ENCODE measurements at regions not wholly inside any gene's neighbourhood (a gene's known extent, or its start where the extent isn't known, plus 50 kb on each side); places are given as distances from the start of the nearest gene placed in this dataset.
A peak's percentile ranks its signal among the peaks of the same experiment; 100 is the strongest.

- no peak for TF ChIP-seq TOX (CRISPR knock-in tag; IDR thresholded peaks at IDR 0.05; ENCODE audit: borderline replicate concordance)
- TF ChIP-seq ZNF70 (CRISPR knock-in tag; IDR thresholded peaks at IDR 0.05): no peak
- no peak for TF ChIP-seq OSR1 (CRISPR knock-in tag; IDR thresholded peaks at IDR 0.05)
- no peak for TF ChIP-seq ISL1 (CRISPR knock-in tag; IDR thresholded peaks at IDR 0.05)
- no peak for TF ChIP-seq PPARA (CRISPR knock-in tag; IDR thresholded peaks at IDR 0.05; ENCODE audit: borderline replicate concordance)
- no peak for TF ChIP-seq ZC3H10 (CRISPR knock-in tag; IDR thresholded peaks at IDR 0.05)
- no peak for TF ChIP-seq ESRRG (CRISPR knock-in tag; IDR thresholded peaks at IDR 0.05)
- TF ChIP-seq, protein P1, sequence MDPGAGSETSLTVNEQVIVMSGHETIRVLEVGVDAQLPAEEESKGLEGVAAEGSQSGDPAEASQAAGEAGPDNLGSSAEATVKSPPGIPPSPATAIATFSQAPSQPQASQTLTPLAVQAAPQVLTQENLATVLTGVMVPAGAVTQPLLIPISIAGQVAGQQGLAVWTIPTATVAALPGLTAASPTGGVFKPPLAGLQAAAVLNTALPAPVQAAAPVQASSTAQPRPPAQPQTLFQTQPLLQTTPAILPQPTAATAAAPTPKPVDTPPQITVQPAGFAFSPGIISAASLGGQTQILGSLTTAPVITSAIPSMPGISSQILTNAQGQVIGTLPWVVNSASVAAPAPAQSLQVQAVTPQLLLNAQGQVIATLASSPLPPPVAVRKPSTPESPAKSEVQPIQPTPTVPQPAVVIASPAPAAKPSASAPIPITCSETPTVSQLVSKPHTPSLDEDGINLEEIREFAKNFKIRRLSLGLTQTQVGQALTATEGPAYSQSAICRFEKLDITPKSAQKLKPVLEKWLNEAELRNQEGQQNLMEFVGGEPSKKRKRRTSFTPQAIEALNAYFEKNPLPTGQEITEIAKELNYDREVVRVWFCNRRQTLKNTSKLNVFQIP (CRISPR knock-in tag; IDR thresholded peaks at IDR 0.05; ENCODE audit: borderline replicate concordance, low read depth): no peak
- TF ChIP-seq CSDC2 (CRISPR knock-in tag; IDR thresholded peaks at IDR 0.05): no peak
- TF ChIP-seq PATZ1 (CRISPR knock-in tag; IDR thresholded peaks at IDR 0.05; ENCODE audit: borderline replicate concordance): no peak
- no peak for TF ChIP-seq ZNF565 (CRISPR knock-in tag; conservative IDR thresholded peaks at IDR 0.05; ENCODE audit: low read depth)
- TF ChIP-seq, protein P2, sequence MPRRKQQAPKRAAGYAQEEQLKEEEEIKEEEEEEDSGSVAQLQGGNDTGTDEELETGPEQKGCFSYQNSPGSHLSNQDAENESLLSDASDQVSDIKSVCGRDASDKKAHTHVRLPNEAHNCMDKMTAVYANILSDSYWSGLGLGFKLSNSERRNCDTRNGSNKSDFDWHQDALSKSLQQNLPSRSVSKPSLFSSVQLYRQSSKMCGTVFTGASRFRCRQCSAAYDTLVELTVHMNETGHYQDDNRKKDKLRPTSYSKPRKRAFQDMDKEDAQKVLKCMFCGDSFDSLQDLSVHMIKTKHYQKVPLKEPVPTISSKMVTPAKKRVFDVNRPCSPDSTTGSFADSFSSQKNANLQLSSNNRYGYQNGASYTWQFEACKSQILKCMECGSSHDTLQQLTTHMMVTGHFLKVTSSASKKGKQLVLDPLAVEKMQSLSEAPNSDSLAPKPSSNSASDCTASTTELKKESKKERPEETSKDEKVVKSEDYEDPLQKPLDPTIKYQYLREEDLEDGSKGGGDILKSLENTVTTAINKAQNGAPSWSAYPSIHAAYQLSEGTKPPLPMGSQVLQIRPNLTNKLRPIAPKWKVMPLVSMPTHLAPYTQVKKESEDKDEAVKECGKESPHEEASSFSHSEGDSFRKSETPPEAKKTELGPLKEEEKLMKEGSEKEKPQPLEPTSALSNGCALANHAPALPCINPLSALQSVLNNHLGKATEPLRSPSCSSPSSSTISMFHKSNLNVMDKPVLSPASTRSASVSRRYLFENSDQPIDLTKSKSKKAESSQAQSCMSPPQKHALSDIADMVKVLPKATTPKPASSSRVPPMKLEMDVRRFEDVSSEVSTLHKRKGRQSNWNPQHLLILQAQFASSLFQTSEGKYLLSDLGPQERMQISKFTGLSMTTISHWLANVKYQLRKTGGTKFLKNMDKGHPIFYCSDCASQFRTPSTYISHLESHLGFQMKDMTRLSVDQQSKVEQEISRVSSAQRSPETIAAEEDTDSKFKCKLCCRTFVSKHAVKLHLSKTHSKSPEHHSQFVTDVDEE (CRISPR knock-in tag; IDR thresholded peaks at IDR 0.05): no peak
- TF ChIP-seq, protein P3, sequence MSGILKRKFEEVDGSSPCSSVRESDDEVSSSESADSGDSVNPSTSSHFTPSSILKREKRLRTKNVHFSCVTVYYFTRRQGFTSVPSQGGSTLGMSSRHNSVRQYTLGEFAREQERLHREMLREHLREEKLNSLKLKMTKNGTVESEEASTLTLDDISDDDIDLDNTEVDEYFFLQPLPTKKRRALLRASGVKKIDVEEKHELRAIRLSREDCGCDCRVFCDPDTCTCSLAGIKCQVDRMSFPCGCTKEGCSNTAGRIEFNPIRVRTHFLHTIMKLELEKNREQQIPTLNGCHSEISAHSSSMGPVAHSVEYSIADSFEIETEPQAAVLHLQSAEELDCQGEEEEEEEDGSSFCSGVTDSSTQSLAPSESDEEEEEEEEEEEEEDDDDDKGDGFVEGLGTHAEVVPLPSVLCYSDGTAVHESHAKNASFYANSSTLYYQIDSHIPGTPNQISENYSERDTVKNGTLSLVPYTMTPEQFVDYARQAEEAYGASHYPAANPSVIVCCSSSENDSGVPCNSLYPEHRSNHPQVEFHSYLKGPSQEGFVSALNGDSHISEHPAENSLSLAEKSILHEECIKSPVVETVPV (CRISPR knock-in tag; IDR thresholded peaks at IDR 0.05): no peak
- TF ChIP-seq GLIS3 (CRISPR knock-in tag; IDR thresholded peaks at IDR 0.05): no peak
- no peak for TF ChIP-seq ZFP30 (CRISPR knock-in tag; IDR thresholded peaks at IDR 0.05)
- no peak for TF ChIP-seq ARNTL (CRISPR knock-in tag; IDR thresholded peaks at IDR 0.05; ENCODE audit: borderline replicate concordance, low read depth)
- no peak for TF ChIP-seq BACH2 (CRISPR knock-in tag; IDR thresholded peaks at IDR 0.05; ENCODE audit: borderline replicate concordance)
- ATAC-seq: no peak
Observed at GRCh38 chr6:71619836-71620235, 266.5 kb upstream of the RIMS1 start.

- TF ChIP-seq CSDC2 (CRISPR knock-in tag; IDR thresholded peaks at IDR 0.05): no peak
- no peak for TF ChIP-seq GLIS3 (CRISPR knock-in tag; IDR thresholded peaks at IDR 0.05)
- TF ChIP-seq ESRRG (CRISPR knock-in tag; IDR thresholded peaks at IDR 0.05): no peak
- TF ChIP-seq ZC3H10 (CRISPR knock-in tag; IDR thresholded peaks at IDR 0.05): no peak
- TF ChIP-seq CREB5 (CRISPR knock-in tag; IDR thresholded peaks at IDR 0.05; ENCODE audit: low read depth): no peak
- no peak for TF ChIP-seq RARB (CRISPR knock-in tag; IDR thresholded peaks at IDR 0.05)
- no peak for TF ChIP-seq ZNF8 (CRISPR knock-in tag; IDR thresholded peaks at IDR 0.05)
- no peak for TF ChIP-seq ZNF70 (CRISPR knock-in tag; IDR thresholded peaks at IDR 0.05)
- peak; percentile 62; the same call in 2 of the 3 replicates for ATAC-seq
Observed at GRCh38 chr6:71621918-71622519, 264.3 kb upstream of the RIMS1 start.

DNA sequence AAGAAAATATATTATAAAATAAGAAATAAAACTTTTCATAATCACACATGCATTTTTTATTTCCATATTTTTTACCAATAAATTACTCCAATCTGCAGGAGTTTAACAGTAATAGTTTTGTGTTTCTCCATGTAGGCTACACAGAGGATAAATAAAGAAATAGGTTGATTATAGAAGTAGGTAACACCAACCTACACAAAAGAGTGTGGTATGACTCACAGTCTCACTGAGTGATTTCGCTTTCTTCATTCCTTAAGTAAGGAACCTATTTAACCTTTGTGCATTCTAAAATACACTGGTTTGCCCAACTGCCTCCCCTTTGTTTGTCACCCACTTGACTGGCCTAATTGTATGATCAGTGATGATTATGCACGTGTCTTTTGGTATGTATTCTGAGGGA, 244.2 kb upstream of the RIMS1 start:
- ATAC-seq: no peak
- TF ChIP-seq BACH2 (CRISPR knock-in tag; IDR thresholded peaks at IDR 0.05; ENCODE audit: borderline replicate concordance): no peak
- TF ChIP-seq, protein P1 (CRISPR knock-in tag; IDR thresholded peaks at IDR 0.05; ENCODE audit: borderline replicate concordance, low read depth): no peak
- no peak for TF ChIP-seq ARNTL (CRISPR knock-in tag; IDR thresholded peaks at IDR 0.05; ENCODE audit: borderline replicate concordance, low read depth)
- no peak for TF ChIP-seq CSDC2 (CRISPR knock-in tag; IDR thresholded peaks at IDR 0.05)
- no peak for TF ChIP-seq ZNF8 (CRISPR knock-in tag; IDR thresholded peaks at IDR 0.05)
- no peak for TF ChIP-seq OSR1 (CRISPR knock-in tag; IDR thresholded peaks at IDR 0.05)
- TF ChIP-seq TCF4 (CRISPR knock-in tag; IDR thresholded peaks at IDR 0.05; ENCODE audit: borderline replicate concordance): no peak
- no peak for TF ChIP-seq PPARA (CRISPR knock-in tag; IDR thresholded peaks at IDR 0.05; ENCODE audit: borderline replicate concordance)
- TF ChIP-seq ZNF565 (CRISPR knock-in tag; conservative IDR thresholded peaks at IDR 0.05; ENCODE audit: low read depth): no peak
- TF ChIP-seq ZNF70 (CRISPR knock-in tag; IDR thresholded peaks at IDR 0.05): no peak
- TF ChIP-seq, protein P2 (CRISPR knock-in tag; IDR thresholded peaks at IDR 0.05): no peak
- TF ChIP-seq GLIS3 (CRISPR knock-in tag; IDR thresholded peaks at IDR 0.05): no peak

All from SK-N-SH treated with all-trans-retinoic acid at 6 μM for 48 hours (cell line).